ENCODE measurements at regions not wholly inside any gene's neighbourhood (a gene's known extent, or its start where the extent isn't known, plus 50 kb on each side); places are given as distances from the start of the nearest gene placed in this dataset.

- no peak for DNase-seq
These were observed 65.8 kb upstream of the LINGO1 start for GRCh38 chr15:77698481-77698880.

GRCh38 chr15:77697893-77698292, 65.2 kb upstream of the LINGO1 start:
- DNase-seq, result no peak

- DNase-seq, result no peak
These were observed 64.2 kb upstream of the LINGO1 start for GRCh38 chr15:77696871-77697270.

GRCh38 chr15:77695961-77696582, 63.4 kb upstream of the LINGO1 start:
- DNase-seq, result no peak

- DNase-seq, result no peak
These were observed 62.8 kb upstream of the LINGO1 start for GRCh38 chr15:77695548-77695947.

- no peak for DNase-seq
These were observed 60.9 kb upstream of the LINGO1 start for GRCh38 chr15:77693576-77693975.

GRCh38 chr15:77692614-77693013, 59.9 kb upstream of the LINGO1 start:
- no peak for DNase-seq

GRCh38 chr15:77691607-77692006, 58.9 kb upstream of the LINGO1 start:
- DNase-seq, result no peak

- DNase-seq, result no peak
These were observed 57.1 kb upstream of the LINGO1 start for GRCh38 chr15:77689821-77690220.

- no peak for DNase-seq
These were observed 56.0 kb upstream of the LINGO1 start for GRCh38 chr15:77688693-77689092.

GRCh38 chr15:77688266-77688665, 55.6 kb upstream of the LINGO1 start:
- DNase-seq, result no peak

GRCh38 chr15:77685082-77685815, 52.5 kb upstream of the LINGO1 start:
- DNase-seq, result no peak

GRCh38 chr15:77684341-77685081, 51.8 kb upstream of the LINGO1 start:
- DNase-seq, result no peak

- no peak for DNase-seq
These were observed 49.9 kb upstream of the LINGO1 start for GRCh38 chr15:77682564-77682963.
